ENCODE measurements at regions not wholly inside any gene's neighbourhood (a gene's known extent, or its start where the extent isn't known, plus 50 kb on each side); places are given as distances from the start of the nearest gene placed in this dataset.

GRCh38 chr9:80076162-80076561 is 504.4 kb downstream of the TLE4 start:
- TF ChIP-seq CTCF (IDR thresholded peaks at IDR 0.05; ENCODE audit: low read length) (no peak), EZH2phosphoT487 (IDR thresholded peaks at IDR 0.05; ENCODE audit: low read length) (no peak), EZH2 (optimal IDR thresholded peaks at IDR 0.05; ENCODE audit: low read depth, low read length) (no peak)
